ENCODE measurements at regions not wholly inside any gene's neighbourhood (a gene's known extent, or its start where the extent isn't known, plus 50 kb on each side); places are given as distances from the start of the nearest gene placed in this dataset.

- TF ChIP-seq ATF3 (IDR thresholded peaks at IDR 0.05) (peak; percentile 57; the same call in 1 of the 2 replicates), ATF3 (CRISPR knock-in tag; conservative IDR thresholded peaks at IDR 0.05) (no peak), PHF8 (IDR thresholded peaks at IDR 0.05; ENCODE audit: borderline replicate concordance, low read length) (peak; percentile 39; the same call in 1 of the 2 replicates), MAZ (CRISPR knock-in tag; conservative IDR thresholded peaks at IDR 0.05 in 1 of 2, IDR thresholded peaks at IDR 0.05 in 1 of 2) (peak in 1 of 2 experiments; percentile 55; a peak in 2 of 4 replicates), POLR2A (conservative IDR thresholded peaks at IDR 0.05) (peak; percentile 98), ZBTB17 (CRISPR knock-in tag; IDR thresholded peaks at IDR 0.05) (no peak), MLLT1 (IDR thresholded peaks at IDR 0.05) (peak; percentile 92 to 96), ZNF184 (CRISPR knock-in tag; IDR thresholded peaks at IDR 0.05) (no peak), SMAD1 (IDR thresholded peaks at IDR 0.05; ENCODE audit: low read depth, low read length, partially characterized antibody) (peak; percentile 94), TAF9B (IDR thresholded peaks at IDR 0.05; ENCODE audit: partially characterized antibody) (peak; percentile 75), ATF1 (CRISPR knock-in tag; IDR thresholded peaks at IDR 0.05) (no peak), ATF1 (tag; IDR thresholded peaks at IDR 0.05) (peak; percentile 60), FOSL1 (tag; conservative IDR thresholded peaks at IDR 0.05) (peak; percentile 50; the same call in 1 of the 2 replicates), PTTG1 (tag; IDR thresholded peaks at IDR 0.05; ENCODE audit: low read depth) (no peak), CREB3L1 (IDR thresholded peaks at IDR 0.05; ENCODE audit: borderline replicate concordance, low read depth) (no peak), YY1 (IDR thresholded peaks at IDR 0.05; ENCODE audit: borderline replicate concordance in 1 of 3, control insufficient read depth in 1 of 3, extremely low read depth in 1 of 3, insufficient read depth in 3 of 3, insufficient read length in 1 of 3, insufficient replicate concordance in 2 of 3, low read depth in 1 of 3, low read length in 2 of 3) (peak in 1 of 3 experiments; percentile 64), POLR2AphosphoS5 (IDR thresholded peaks at IDR 0.05; ENCODE audit: control insufficient read depth, insufficient read depth, low read depth, low read length) (peak; percentile 74), KDM4B (IDR thresholded peaks at IDR 0.05; ENCODE audit: borderline replicate concordance in 2 of 2, low read depth in 1 of 2) (0 out of 4 replicates have a peak, but pooled peaks of 1 of the 2 experiments have one; percentile 27), GATAD2A (IDR thresholded peaks at IDR 0.05) (0 out of 2 replicates have a peak, but pooled peaks have one; percentile 4)
Observed at GRCh38 chr14:101709962-101710931, 51.3 kb upstream of the PPP2R5C start (continued).

Data from K562 (cell line).